ENCODE measurements at regions not wholly inside any gene's neighbourhood (a gene's known extent, or its start where the extent isn't known, plus 50 kb on each side); places are given as distances from the start of the nearest gene placed in this dataset.

DNA sequence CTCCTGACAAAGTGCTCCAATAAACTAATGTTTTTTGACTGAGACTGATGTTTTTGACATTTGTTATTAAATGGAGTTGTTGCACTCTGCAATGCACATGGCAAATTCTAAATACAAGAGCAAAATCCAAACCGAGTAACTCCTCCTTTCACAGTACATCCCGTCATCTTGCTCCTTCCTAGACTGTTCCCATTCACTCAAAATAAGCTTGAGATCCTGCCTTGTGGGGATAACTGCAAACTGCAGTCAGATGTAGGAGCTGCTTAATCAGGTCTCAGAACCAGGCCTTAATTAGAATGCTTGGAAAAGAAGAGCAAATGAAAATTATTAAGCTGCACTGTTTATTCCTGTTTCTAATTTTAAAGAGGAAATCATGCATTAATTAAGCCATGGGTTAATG is 134.8 kb upstream of the SPRY2 start:
- TF ChIP-seq POLR2A (IDR thresholded peaks at IDR 0.05) (no peak), POLR2AphosphoS5 (IDR thresholded peaks at IDR 0.05) (no peak), EP300 (IDR thresholded peaks at IDR 0.05) (no peak)
- TF ChIP-seq, protein P1, sequence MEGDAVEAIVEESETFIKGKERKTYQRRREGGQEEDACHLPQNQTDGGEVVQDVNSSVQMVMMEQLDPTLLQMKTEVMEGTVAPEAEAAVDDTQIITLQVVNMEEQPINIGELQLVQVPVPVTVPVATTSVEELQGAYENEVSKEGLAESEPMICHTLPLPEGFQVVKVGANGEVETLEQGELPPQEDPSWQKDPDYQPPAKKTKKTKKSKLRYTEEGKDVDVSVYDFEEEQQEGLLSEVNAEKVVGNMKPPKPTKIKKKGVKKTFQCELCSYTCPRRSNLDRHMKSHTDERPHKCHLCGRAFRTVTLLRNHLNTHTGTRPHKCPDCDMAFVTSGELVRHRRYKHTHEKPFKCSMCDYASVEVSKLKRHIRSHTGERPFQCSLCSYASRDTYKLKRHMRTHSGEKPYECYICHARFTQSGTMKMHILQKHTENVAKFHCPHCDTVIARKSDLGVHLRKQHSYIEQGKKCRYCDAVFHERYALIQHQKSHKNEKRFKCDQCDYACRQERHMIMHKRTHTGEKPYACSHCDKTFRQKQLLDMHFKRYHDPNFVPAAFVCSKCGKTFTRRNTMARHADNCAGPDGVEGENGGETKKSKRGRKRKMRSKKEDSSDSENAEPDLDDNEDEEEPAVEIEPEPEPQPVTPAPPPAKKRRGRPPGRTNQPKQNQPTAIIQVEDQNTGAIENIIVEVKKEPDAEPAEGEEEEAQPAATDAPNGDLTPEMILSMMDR (IDR thresholded peaks at IDR 0.05) = no peak
- ATAC-seq = no peak
- Histone ChIP-seq H3K27ac (no peak overlapping the region), H3K36me3 (no peaks in the 10 kb centered on the region), H3K4me3 (no peak overlapping the region), H3K27me3 (no peaks in the 10 kb centered on the region), H3K4me1 (peaks cover 0 to 5% (median 0%) of the 10 kb centered on the region in 3 donors), H3K9me3 (no peaks in the 10 kb centered on the region)
- WGBS, 2 donors (ENCODE audit: low coverage in 1 of 2) = 60 to 70% methylated on average over 2 of the region's 2 CpGs

- Histone ChIP-seq H3K4me1 (peaks cover 0 to 18% (median 6%) of the 10 kb centered on the region in 3 donors), H3K9me3 (no peaks in the 10 kb centered on the region), H3K36me3 (no peaks in the 10 kb centered on the region), H3K4me3 (no peak overlapping the region), H3K27ac (no peak overlapping the region), H3K27me3 (no peaks in the 10 kb centered on the region)
- TF ChIP-seq POLR2AphosphoS5 (IDR thresholded peaks at IDR 0.05) = no peak
- no peak for TF ChIP-seq EP300 (IDR thresholded peaks at IDR 0.05)
- WGBS, 2 donors (ENCODE audit: low coverage in 1 of 2) = 86 to 100% methylated on average over 1 of the region's 1 CpG
- no peak for ATAC-seq
Observed at GRCh38 chr13:80473695-80474094, 132.8 kb upstream of the SPRY2 start.

DNA sequence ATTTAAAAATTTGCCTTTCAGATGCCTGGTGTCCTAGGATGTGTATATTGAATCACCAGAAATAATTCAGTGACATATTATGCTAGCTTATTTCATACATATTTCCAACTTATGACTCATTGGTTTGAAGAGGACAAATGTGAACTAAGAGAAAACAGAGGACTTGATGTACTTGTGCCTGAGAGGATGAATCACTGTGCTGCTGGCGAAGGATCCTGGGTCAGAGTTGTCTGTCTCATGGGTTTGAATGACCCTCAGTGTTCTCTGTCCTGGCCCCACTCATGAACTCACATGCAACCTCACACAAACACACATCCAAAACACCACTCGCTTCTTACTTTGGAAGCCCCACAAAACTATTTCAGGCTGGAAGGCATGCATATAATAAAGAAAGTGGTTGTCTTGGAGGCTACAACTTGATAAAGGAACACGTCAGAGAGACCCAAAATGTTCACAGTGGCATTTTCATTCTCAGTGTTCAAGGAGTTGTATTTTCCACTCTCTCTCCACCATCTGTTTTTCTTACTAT is 129.0 kb upstream of the SPRY2 start:
- WGBS, 2 donors (ENCODE audit: low coverage in 1 of 2) = 10 to 27% methylated on average over 3 of the region's 3 CpGs
- Histone ChIP-seq H3K9me3 (no peaks in the 10 kb centered on the region), H3K27me3 (no peaks in the 10 kb centered on the region), H3K4me1 (peaks cover 0 to 20% (median 6%) of the 10 kb centered on the region in 3 donors), H3K27ac (peak overlapping the region; percentile 75 to 86 (median 80)), H3K36me3 (no peaks in the 10 kb centered on the region), H3K4me3 (no peak overlapping the region)
- peak; percentile 99 for ATAC-seq
- TF ChIP-seq, protein P1 (IDR thresholded peaks at IDR 0.05) = no peak
- peak; percentile 89 for TF ChIP-seq POLR2AphosphoS5 (IDR thresholded peaks at IDR 0.05)

GRCh38 chr13:80469105-80469852 is 128.4 kb upstream of the SPRY2 start:
- ATAC-seq = peak; percentile 57
- 34 to 62% methylated on average over 4 to 6 of the region's 6 CpGs for WGBS, 2 donors (ENCODE audit: low coverage in 1 of 2)
- no peaks in the 10 kb centered on the region for H3K27me3 ChIP-seq
- H3K4me1 ChIP-seq = peaks cover 0 to 20% (median 6%) of the 10 kb centered on the region in 3 donors
- no peak overlapping the region for H3K4me3 ChIP-seq
- TF ChIP-seq, protein P1 (IDR thresholded peaks at IDR 0.05) = no peak
- TF ChIP-seq POLR2A (IDR thresholded peaks at IDR 0.05) = no peak
- no peak for TF ChIP-seq EP300 (IDR thresholded peaks at IDR 0.05)
- no peak for TF ChIP-seq POLR2AphosphoS5 (IDR thresholded peaks at IDR 0.05)
- H3K27ac ChIP-seq = peak overlapping the region; percentile 75 to 86 (median 80)
- no peaks in the 10 kb centered on the region for H3K36me3 ChIP-seq
- H3K9me3 ChIP-seq = no peaks in the 10 kb centered on the region

DNA sequence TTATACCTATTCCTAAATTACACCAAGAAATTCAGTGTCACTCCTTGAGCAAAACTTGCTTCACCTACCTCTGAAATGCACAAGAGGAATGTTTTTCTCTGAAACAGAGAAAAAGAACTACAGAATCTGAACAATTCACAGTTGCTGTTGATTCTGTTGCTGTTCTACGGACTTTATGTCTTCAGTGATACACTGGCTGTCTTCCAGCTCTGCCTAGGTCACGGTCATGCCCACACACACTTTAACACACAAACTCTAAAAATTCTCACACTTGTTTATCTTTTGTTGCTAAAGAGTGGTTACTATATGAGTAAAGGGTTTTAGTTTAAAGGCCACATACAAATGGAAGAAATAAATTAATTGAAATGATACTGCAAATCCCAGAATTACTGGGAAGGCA is 124.4 kb upstream of the SPRY2 start:
- Histone ChIP-seq H3K9me3 (no peaks in the 10 kb centered on the region), H3K4me1 (peaks cover 0 to 11% (median 9%) of the 10 kb centered on the region in 3 donors), H3K36me3 (no peaks in the 10 kb centered on the region), H3K27ac (no peak overlapping the region), H3K27me3 (no peaks in the 10 kb centered on the region), H3K4me3 (no peak overlapping the region)
- TF ChIP-seq POLR2A (IDR thresholded peaks at IDR 0.05) (no peak), POLR2AphosphoS5 (IDR thresholded peaks at IDR 0.05) (no peak), EP300 (IDR thresholded peaks at IDR 0.05) (no peak)
- TF ChIP-seq, protein P1 (IDR thresholded peaks at IDR 0.05) = no peak
- ATAC-seq = no peak
- 72 to 88% methylated on average over 2 of the region's 2 CpGs for WGBS, 2 donors (ENCODE audit: low coverage in 1 of 2)

Measured in gastroesophageal sphincter (tissue), 4 donors.